HUES48 (cell line): ENCODE measurements at regions not wholly inside any gene's neighbourhood (a gene's known extent, or its start where the extent isn't known, plus 50 kb on each side); places are given as distances from the start of the nearest gene placed in this dataset.

Source experiments
- H3K27ac ChIP-seq: one replicate; pipeline ENCODE4 v1.7.0; 2013; ENCODE audit warnings: low read depth, low read length, inconsistent platforms
- H3K27me3 ChIP-seq: 2 replicates; pipeline ENCODE4 v1.6.1; 2013; ENCODE audit warnings: mild to moderate bottlenecking, low read length; ENCODE audit not compliant: control insufficient read depth, insufficient read depth
- H3K36me3 ChIP-seq: 2 replicates; pipeline ENCODE4 v1.6.1; 2013; ENCODE audit warnings: low read length; ENCODE audit not compliant: control insufficient read depth, insufficient read depth
- H3K4me1 ChIP-seq: 2 replicates; pipeline ENCODE4 v1.6.1; 2013; ENCODE audit warnings: mild to moderate bottlenecking, low read length; ENCODE audit not compliant: control insufficient read depth, insufficient read depth
- H3K4me3 ChIP-seq: 2 replicates; pipeline ENCODE4 v1.5.1; 2013; ENCODE audit warnings: mild to moderate bottlenecking, low read depth, low read length
- H3K9ac ChIP-seq: 2 replicates; pipeline ENCODE4 v1.6.1; 2013; ENCODE audit warnings: mild to moderate bottlenecking, low read depth, low read length, moderate library complexity
- H3K9me3 ChIP-seq: 2 replicates; pipeline ENCODE4 v1.6.1; 2013; ENCODE audit warnings: low read length; ENCODE audit not compliant: control insufficient read depth, insufficient read depth

DNA sequence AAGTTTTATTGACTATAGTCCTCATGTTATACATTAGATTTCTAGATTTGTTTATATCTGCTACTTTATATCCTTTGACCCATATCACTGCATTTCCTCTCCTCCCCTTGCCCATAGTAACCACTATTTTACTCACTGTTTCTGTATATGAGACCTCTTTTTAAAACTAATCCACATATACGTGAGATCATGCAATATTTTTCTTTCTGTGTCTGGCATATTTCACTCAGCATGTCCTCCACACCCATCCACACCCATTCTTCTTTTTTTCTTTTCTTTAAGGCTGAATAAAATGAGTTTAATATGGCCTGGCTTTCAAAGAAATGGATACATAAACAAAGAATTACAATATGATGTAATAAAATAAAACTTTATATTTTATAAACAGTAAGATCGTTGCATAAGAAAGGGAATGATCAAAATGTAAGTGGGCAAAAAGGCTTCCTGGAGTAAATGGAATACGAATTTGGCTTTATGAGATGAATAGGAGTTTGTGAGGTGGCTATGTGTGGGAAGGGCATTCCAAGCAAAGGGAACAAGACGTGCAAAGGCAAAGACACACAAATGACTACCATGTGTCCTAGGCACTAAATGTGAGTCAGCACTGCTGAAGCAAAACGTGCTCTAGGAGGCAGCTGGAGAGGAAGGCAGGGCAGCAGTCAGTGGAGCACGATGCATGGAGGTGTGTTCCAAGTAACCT is 53.2 kb upstream of the HIF1A start:
- no peaks in the 10 kb centered on the region for H3K9me3 ChIP-seq
- H3K27me3 ChIP-seq, result no peaks in the 10 kb centered on the region
- H3K4me1 ChIP-seq, result peaks cover 4% of the 10 kb centered on the region; the same call in 1 of the 2 replicates
- H3K4me3 ChIP-seq, result no peak overlapping the region
- H3K36me3 ChIP-seq, result no peaks in the 10 kb centered on the region
- H3K27ac ChIP-seq, result no peak overlapping the region
- H3K9ac ChIP-seq, result no peak overlapping the region

DNA sequence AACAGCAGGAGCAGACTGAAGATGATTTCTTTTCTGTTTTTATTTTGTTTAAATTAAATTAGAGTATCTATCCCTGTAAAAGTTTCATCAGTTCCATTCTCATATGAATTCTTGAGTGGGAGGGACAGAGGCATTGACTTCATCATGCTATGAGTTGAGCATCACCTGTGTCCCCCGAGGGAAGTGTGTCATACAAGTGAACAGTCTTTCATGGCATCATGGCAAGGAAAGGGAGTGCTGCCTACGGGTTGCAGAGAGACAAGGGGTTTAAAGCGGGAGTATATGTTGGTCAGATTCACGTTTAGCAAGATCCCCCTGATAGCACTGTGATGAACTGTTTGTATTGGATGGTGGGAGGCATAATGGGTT is 52.7 kb upstream of the HIF1A start:
- no peak overlapping the region for H3K27ac ChIP-seq
- no peaks in the 10 kb centered on the region for H3K36me3 ChIP-seq
- H3K27me3 ChIP-seq, result no peaks in the 10 kb centered on the region
- no peak overlapping the region for H3K9ac ChIP-seq
- H3K4me3 ChIP-seq, result no peak overlapping the region
- H3K4me1 ChIP-seq, result peaks cover 4% of the 10 kb centered on the region; the same call in 1 of the 2 replicates
- no peaks in the 10 kb centered on the region for H3K9me3 ChIP-seq

DNA sequence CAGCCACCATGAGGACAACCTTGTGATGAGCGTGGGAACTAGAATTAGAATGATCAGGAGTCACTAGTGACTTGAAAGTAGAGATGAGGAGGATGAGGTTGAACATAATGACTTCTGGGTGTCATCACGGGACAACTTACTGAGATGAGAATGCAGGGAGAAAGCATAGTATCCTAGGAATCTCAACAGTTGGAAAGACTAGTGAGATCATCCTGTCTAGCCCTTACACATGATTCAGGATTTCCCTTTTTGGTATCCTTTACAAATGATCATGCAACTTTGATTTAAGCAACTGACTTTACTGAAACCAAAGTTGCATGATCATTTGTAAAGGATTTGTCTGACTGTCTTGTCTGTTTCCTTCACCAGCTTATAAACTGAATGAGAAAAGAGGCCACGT is 51.8 kb upstream of the HIF1A start:
- H3K9me3 ChIP-seq, result no peaks in the 10 kb centered on the region
- H3K9ac ChIP-seq, result no peak overlapping the region
- H3K4me1 ChIP-seq, result peaks cover 4% of the 10 kb centered on the region; the same call in 1 of the 2 replicates
- H3K27ac ChIP-seq, result no peak overlapping the region
- H3K36me3 ChIP-seq, result no peaks in the 10 kb centered on the region
- H3K4me3 ChIP-seq, result no peak overlapping the region
- no peaks in the 10 kb centered on the region for H3K27me3 ChIP-seq

DNA sequence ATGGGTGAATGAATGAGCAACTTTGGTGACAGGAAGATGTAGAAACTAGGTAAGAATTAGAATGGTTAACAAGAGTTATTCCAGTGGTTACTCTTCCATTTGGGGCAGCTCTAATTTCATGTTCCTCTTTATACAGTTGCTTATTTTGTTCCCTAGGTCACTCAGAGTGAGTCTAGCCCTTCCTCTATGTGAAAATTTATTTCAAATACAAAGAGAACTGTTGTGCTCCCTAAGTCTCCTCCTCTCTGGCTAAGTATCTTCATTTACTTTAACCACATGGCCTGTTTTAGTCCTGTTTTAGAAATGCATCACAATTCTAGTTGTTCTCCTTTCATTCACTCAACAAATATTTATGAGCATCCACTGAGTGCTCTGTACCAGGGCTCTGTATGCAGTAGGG is 51.1 kb upstream of the HIF1A start:
- Histone ChIP-seq H3K36me3 (no peaks in the 10 kb centered on the region), H3K27ac (no peak overlapping the region), H3K4me1 (peaks cover 4% of the 10 kb centered on the region; the same call in 1 of the 2 replicates), H3K9ac (no peak overlapping the region), H3K4me3 (no peak overlapping the region), H3K27me3 (no peaks in the 10 kb centered on the region), H3K9me3 (no peaks in the 10 kb centered on the region)

DNA sequence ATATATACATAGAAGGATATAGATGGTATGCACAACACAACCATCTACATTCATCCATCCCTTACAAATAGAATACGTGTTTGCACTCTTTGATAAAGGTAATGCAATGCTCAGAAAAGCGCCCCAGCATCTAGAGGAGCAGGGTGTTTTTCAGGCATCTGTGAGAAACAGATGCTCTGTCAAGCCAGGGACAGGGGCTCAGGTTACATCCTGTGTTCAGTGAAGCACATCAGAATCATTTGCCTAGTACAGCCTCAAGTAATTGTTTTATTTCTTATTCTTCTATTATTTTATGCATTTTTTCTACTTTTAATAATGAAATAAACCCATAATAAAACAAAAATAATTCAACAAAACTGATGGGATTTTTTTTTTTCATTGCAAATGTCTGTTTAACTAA is 50.5 kb upstream of the HIF1A start:
- Histone ChIP-seq H3K9ac (no peak overlapping the region), H3K4me1 (peaks cover 4% of the 10 kb centered on the region; the same call in 1 of the 2 replicates), H3K9me3 (no peaks in the 10 kb centered on the region), H3K27ac (no peak overlapping the region), H3K4me3 (no peak overlapping the region), H3K27me3 (no peaks in the 10 kb centered on the region), H3K36me3 (no peaks in the 10 kb centered on the region)

DNA sequence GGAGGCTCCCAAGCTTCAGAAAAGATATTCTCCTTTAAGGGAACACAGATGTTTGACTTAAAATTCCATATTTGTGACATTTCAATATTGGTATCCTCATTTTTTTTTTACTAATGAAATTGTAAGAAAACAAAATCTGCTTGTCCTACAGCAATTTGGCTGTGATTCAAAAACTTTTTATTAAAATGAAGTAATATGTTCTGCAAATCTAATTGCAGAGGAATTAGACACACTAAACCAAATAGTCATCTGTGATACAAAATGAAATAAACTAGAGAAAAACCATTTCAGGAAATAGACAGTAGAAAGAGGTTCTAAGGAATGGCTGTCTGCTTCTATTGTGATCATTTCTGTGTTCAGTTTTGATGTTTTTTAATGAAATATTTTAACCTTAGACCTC is 50.1 kb upstream of the HIF1A start:
- Histone ChIP-seq H3K4me3 (no peak overlapping the region), H3K9ac (no peak overlapping the region), H3K27me3 (no peaks in the 10 kb centered on the region), H3K4me1 (peaks cover 4% of the 10 kb centered on the region; the same call in 1 of the 2 replicates), H3K9me3 (no peaks in the 10 kb centered on the region), H3K27ac (no peak overlapping the region), H3K36me3 (no peaks in the 10 kb centered on the region)
